ENCODE measurements at regions not wholly inside any gene's neighbourhood (a gene's known extent, or its start where the extent isn't known, plus 50 kb on each side); places are given as distances from the start of the nearest gene placed in this dataset.

- ChIA-PET CTCF (no interaction called here), SMC1A (ENCODE audit: uncharacterized antibody, unreplicated experiment) (no interaction called here), RAD21 (ENCODE audit: unreplicated experiment) (no interaction called here), POLR2A (no interaction called here)
- intact Hi-C loops (cut with micrococcal nuclease; ENCODE audit: unreplicated experiment) (no loop called here), in situ Hi-C loops (cut with MboI) (no loop called here)
- Histone ChIP-seq H3K9me3 (replicated peaks; ENCODE audit: control insufficient read depth, insufficient read depth, low read length) (no peaks in the 10 kb centered on the region; the same call in 2 of the 3 replicates), H3K4me1 (ENCODE audit: control insufficient read depth, insufficient read depth, low read length) (no peaks in the 10 kb centered on the region), H3K9ac (ENCODE audit: control insufficient read depth, insufficient read depth, low read length) (no peak overlapping the region), H3K36me3 (ENCODE audit: control insufficient read depth in 2 of 2, insufficient read depth in 2 of 2, low read length in 1 of 2) (no peaks in the 10 kb centered on the region), H2AFZ (ENCODE audit: control insufficient read depth, low read depth, low read length) (no peak overlapping the region), H3K4me2 (ENCODE audit: control insufficient read depth, insufficient read depth) (no peak overlapping the region), H3K4me3 (no peak overlapping the region), H4K20me1 (ENCODE audit: control insufficient read depth, insufficient read depth) (no peaks in the 10 kb centered on the region), H3K27ac (ENCODE audit: control insufficient read depth, insufficient read depth) (no peak overlapping the region), H3K79me2 (ENCODE audit: control insufficient read depth, insufficient read depth, low read length) (no peaks in the 10 kb centered on the region), H3K27me3 (replicated peaks in 1 of 2; ENCODE audit: control insufficient read depth in 2 of 2, insufficient read depth in 2 of 2, low read length in 1 of 2) (0 out of 4 replicates have a peak, but pooled peaks cover 0 to 2% of the 10 kb centered on the region in 2 experiments)
- 47% methylated on average over 7 of the region's 7 CpGs for WGBS (ENCODE audit: insufficient coverage, insufficient replicate concordance, low lambda C conversion rate, missing lambda C conversion rate)
- ATAC-seq: no peak
- no peak for DNase-seq (ENCODE audit: low read depth, low spot score)
- BruUV-seq (replicated peaks): no TSS peak
- no peak for FAIRE-seq
- TF ChIP-seq FOXM1 (IDR thresholded peaks at IDR 0.05; ENCODE audit: low read depth, low read length) (no peak), RAD51 (IDR thresholded peaks at IDR 0.05) (no peak), NBN (IDR thresholded peaks at IDR 0.05) (no peak), NR2C2 (IDR thresholded peaks at IDR 0.05; ENCODE audit: borderline replicate concordance, control insufficient read depth, insufficient read length, low read depth) (no peak), TAF1 (IDR thresholded peaks at IDR 0.05; ENCODE audit: borderline replicate concordance, low read depth, low read length) (no peak), DPF2 (IDR thresholded peaks at IDR 0.05) (no peak), ZNF687 (IDR thresholded peaks at IDR 0.05) (no peak), PAX5 (IDR thresholded peaks at IDR 0.05; ENCODE audit: borderline replicate concordance, low read depth, low read length) (no peak), MYC (IDR thresholded peaks at IDR 0.05; ENCODE audit: insufficient read depth, insufficient read length, insufficient replicate concordance, low read length, severe bottlenecking) (no peak), KDM1A (IDR thresholded peaks at IDR 0.05; ENCODE audit: borderline replicate concordance) (no peak), CREB1 (IDR thresholded peaks at IDR 0.05; ENCODE audit: low read depth) (no peak)
- TF ChIP-seq, protein P1, sequence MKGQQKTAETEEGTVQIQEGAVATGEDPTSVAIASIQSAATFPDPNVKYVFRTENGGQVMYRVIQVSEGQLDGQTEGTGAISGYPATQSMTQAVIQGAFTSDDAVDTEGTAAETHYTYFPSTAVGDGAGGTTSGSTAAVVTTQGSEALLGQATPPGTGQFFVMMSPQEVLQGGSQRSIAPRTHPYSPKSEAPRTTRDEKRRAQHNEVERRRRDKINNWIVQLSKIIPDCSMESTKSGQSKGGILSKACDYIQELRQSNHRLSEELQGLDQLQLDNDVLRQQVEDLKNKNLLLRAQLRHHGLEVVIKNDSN (IDR thresholded peaks at IDR 0.05; ENCODE audit: borderline replicate concordance, extremely low read length, insufficient read depth, low read depth, low read length): no peak
- TF ChIP-seq, protein P2, sequence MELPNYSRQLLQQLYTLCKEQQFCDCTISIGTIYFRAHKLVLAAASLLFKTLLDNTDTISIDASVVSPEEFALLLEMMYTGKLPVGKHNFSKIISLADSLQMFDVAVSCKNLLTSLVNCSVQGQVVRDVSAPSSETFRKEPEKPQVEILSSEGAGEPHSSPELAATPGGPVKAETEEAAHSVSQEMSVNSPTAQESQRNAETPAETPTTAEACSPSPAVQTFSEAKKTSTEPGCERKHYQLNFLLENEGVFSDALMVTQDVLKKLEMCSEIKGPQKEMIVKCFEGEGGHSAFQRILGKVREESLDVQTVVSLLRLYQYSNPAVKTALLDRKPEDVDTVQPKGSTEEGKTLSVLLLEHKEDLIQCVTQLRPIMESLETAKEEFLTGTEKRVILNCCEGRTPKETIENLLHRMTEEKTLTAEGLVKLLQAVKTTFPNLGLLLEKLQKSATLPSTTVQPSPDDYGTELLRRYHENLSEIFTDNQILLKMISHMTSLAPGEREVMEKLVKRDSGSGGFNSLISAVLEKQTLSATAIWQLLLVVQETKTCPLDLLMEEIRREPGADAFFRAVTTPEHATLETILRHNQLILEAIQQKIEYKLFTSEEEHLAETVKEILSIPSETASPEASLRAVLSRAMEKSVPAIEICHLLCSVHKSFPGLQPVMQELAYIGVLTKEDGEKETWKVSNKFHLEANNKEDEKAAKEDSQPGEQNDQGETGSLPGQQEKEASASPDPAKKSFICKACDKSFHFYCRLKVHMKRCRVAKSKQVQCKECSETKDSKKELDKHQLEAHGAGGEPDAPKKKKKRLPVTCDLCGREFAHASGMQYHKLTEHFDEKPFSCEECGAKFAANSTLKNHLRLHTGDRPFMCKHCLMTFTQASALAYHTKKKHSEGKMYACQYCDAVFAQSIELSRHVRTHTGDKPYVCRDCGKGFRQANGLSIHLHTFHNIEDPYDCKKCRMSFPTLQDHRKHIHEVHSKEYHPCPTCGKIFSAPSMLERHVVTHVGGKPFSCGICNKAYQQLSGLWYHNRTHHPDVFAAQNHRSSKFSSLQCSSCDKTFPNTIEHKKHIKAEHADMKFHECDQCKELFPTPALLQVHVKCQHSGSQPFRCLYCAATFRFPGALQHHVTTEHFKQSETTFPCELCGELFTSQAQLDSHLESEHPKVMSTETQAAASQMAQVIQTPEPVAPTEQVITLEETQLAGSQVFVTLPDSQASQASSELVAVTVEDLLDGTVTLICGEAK (IDR thresholded peaks at IDR 0.05; ENCODE audit: borderline replicate concordance): no peak
- TF ChIP-seq, protein P3, sequence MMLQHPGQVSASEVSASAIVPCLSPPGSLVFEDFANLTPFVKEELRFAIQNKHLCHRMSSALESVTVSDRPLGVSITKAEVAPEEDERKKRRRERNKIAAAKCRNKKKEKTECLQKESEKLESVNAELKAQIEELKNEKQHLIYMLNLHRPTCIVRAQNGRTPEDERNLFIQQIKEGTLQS (IDR thresholded peaks at IDR 0.05; ENCODE audit: borderline replicate concordance, extremely low read depth, low read depth, low read length): no peak
Measured at GRCh38 chr7:35581605-35582210, 113.2 kb downstream of the HERPUD2 start.

Data from GM12878 (cell line).